ENCODE measurements at regions not wholly inside any gene's neighbourhood (a gene's known extent, or its start where the extent isn't known, plus 50 kb on each side); places are given as distances from the start of the nearest gene placed in this dataset.
"Not testable (repeated sequence)": the region's sequence is repeated elsewhere in the genome, so short reads cannot be mapped to it uniquely, and the experiment has no call there.

GRCh38 chr16:70014915-70015314, 63.8 kb downstream of the CLEC18A start:
- DNase-seq (ENCODE audit: low read depth in 2 of 2) = not testable (repeated sequence)

GRCh38 chr16:70016751-70017150, 65.6 kb downstream of the CLEC18A start:
- DNase-seq (ENCODE audit: low read depth in 2 of 2) = not testable (repeated sequence)

DNA sequence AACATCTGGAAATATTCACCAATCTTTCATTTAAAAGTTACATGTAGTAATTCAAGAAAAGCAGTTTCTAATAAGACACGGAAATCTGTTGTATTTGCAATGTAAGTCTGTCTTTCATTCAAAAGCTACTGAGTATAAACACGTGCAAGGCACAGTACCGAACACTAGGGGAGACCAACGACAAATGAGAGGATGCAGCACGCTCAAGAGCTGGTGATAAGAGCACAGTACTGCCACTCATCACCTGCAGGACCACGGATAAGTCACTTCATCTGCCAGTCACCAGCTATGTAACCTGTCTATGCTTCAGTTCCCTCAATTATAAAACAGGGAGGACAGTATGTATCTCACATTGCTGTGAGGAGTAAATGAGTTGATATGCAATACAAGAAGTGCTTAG, 67.1 kb downstream of the CLEC18A start:
- DNase-seq (ENCODE audit: low read depth in 2 of 2) = peak in 1 of 2 donors; percentile 14

DNA sequence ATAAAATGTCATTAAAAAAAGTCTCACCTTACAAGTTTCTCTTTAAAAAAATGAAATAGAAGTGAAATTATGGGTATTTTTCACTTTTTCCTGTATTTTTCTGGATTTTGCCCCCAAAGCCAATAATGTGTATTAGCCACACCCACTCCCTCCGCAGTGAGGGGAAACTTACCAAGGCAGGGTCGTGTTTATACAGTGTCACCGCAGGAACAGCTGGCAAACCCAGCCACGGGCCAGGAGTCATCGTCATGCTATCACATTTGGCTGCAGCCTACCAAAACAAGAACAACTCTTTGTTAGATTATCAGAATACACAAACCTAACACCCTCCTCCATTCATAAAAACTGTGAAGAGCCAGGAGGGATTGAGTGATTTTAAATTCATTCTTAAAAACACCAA, 72.1 kb downstream of the CLEC18A start:
- not testable (repeated sequence) for DNase-seq (ENCODE audit: low read depth in 2 of 2)

DNA sequence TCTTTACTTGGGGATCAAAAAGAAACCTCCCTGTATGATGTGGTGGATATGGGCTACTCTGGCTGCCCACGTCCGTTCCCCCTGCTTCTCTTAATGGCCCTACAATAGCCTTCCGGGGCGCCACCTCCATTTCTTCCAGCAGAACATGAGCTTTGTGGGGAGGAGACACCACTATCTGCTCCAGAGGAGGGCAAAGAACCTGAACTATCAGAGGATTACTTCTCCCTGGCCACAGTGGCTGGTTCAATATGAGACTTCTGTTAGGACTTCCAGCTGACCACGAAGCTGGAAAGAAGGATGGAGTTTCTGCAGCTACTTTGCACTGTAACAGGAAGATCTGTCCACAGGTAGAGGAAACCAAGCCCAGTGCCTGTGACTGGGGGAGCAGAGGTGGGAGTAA, 72.8 kb downstream of the CLEC18A start:
- not testable (repeated sequence) for DNase-seq (ENCODE audit: low read depth in 2 of 2)

GRCh38 chr16:70026165-70026854, 75.2 kb downstream of the CLEC18A start:
- not testable (repeated sequence) for DNase-seq (ENCODE audit: low read depth in 2 of 2)

- DNase-seq (ENCODE audit: low read depth in 2 of 2) = not testable (repeated sequence)
Measured at GRCh38 chr16:70032906-70033305, 81.2 kb upstream of the PDPR start.

- DNase-seq (ENCODE audit: low read depth in 2 of 2) = not testable (repeated sequence)
Measured at GRCh38 chr16:70037913-70038312, 76.2 kb upstream of the PDPR start.

DNA sequence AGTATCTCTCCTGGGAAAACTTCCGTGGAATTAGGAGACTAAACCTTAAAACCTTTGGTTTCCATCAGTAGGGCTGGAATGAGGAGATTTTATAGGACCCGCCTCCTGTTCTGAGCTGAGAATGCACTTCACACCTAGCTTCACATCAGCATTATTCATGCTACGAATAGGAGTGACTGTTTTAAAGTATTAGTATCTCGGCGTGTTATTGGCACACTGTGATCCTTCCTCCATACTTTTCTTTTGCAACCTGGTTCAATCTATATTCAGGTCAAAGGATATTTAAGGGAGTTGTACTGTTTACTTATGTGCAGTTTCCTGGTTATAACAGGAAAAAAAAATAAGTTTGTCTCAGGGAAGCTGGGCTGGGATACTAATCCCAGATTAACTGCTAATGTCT, 73.6 kb upstream of the PDPR start:
- DNase-seq (ENCODE audit: low read depth in 2 of 2) = not testable (repeated sequence)

DNA sequence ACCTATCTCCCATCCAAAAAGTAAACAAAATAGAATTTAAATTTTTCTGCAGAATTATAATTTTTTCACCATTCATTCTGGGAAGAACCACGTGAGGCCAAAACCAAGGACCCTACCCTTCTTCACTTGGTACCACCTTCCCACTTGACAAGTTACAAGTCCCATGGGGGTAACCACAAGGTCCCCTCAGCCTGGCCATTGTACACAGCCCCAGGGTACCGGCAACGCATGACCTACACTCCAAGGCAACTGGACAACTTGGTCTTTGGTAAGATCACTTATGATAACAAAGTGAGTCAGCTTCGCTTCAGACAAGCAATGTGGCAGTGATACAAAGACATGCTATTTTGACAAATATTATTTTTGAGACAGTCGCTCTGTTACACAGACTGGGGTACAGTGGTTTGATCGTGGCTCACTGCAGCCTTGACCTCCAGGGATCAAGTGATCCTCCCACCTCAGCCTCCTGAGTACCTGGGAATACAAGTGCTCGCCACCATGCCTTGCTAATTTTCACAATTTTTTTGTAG, 70.5 kb upstream of the PDPR start:
- DNase-seq (ENCODE audit: low read depth in 2 of 2) = not testable (repeated sequence)

DNA sequence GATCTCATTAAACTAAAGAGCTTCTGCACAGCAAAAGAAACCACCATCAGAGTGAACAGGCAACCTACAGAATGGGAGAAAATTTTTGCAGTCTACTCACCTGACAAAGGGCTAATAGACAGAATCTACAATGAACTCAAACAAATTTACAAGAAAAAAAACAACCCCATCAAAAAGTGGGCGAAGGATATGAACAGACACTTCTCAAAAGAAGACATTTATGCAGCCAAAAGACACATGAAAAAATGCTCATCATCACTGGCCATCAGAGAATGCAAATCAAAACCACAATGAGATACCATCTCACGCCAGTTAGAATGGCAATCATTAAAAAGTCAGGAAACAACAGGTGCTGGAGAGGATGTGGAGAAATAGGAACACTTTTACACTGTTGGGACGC, 67.6 kb upstream of the PDPR start:
- not testable (repeated sequence) for DNase-seq (ENCODE audit: low read depth in 2 of 2)

DNA sequence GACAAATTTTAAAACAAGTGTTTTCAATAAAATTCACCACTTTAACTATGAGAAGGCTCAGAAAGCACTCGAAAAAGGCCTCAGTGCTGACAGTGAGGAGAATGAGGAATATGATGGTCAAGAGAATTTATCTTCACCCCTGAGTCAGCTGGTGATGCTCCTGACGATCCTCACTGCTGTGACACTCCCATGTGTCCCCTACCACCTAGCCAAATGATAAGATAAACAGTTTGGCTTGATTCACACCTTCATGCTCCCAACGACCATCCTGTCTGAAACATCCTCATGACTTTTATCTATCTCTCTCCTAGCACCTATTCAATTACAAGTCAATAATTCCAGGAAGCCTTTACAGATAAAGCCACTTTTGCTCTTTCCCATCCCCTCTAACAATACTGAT, 66.0 kb upstream of the PDPR start:
- DNase-seq (ENCODE audit: low read depth in 2 of 2) = not testable (repeated sequence)

DNA sequence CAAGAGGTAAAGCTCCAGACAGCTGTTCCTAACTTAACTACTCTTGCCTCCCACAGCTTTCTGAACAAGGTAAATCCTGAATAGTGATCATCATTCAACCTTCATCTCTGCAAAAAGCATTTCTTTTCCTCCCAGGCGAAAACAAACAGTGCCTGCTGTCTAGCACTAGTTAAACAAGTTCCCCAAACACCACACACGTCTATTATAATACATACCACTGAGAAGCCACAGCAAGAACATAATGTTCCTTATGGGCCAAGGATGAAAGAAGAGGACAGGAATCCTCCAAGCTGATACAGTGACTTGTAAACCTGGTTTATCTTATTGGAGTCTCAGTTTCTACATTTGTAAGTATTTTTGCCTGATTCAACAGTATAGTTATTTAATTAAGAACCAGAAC, 56.1 kb upstream of the PDPR start:
- not testable (repeated sequence) for DNase-seq (ENCODE audit: low read depth in 2 of 2)

DNA sequence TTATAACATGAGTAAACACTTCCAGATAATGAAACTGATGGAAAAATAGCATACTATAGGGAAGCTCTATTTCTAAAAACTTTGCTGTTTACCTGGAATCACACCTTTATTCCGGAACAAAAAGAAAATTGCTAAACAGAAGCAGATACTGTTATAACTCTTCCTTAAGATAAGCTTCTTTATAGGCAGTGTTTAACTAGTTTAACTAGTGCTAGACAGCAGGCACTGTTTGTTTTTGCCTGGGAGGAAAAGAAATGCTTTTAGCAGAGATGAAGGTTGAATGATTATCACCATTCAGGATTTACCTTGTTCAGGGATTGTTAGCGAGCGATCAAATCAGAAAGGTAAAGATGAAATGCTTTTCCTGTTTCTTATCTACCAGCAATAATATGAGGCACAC, 54.7 kb upstream of the PDPR start:
- DNase-seq (ENCODE audit: low read depth in 2 of 2) = not testable (repeated sequence)

GRCh38 chr16:70060521-70061027, 53.6 kb upstream of the PDPR start:
- DNase-seq (ENCODE audit: low read depth in 2 of 2) = not testable (repeated sequence)

DNA sequence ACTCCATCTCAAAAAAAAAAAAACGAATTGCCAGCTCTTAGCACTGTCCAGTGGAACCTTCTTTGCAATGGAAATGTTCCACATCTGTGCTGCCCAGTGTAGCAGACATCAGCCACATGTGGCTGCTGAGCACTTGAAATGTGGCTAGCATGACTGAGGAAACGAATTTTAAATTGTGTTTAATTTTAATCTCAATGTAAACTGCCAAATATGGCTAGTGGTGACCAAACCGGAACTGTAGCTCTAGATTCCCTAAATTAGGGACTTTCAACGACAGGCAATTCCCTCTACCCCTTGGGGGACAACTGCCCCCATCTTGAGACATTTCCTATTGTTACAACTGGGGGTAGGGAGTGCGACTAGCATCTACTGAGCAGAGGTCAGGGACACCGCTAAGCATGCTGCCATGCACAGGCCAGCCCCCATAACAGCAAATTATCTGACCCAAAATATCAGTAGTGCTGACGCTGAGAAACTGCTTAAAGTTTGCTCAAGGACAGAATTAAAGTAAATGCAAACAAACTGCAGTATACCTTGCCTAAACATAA, 52.4 kb upstream of the PDPR start:
- not testable (repeated sequence) for DNase-seq (ENCODE audit: low read depth in 2 of 2)

DNA sequence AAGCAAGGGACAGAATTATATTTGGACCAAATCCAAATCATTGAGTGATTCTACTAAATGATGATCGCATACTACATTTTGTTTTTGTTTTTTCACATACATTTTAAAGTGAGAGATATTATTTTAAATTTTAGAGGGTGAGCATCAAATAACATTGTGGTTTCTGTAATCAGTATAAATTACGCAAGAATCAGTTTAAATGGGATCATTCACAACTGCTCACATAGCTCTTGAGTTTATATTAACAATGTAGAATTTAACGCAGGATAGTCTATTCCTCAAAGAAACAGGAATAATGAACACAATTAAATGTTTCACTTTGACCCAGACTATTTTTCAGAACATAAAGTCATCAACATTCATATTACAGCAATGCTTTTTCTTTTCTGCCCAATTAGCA, 51.2 kb upstream of the PDPR start:
- not testable (repeated sequence) for DNase-seq (ENCODE audit: low read depth in 2 of 2)

Data from stimulated activated CD4-positive, alpha-beta T cell treated with anti-CD3 and anti-CD28 coated beads, Interleukin-15, amount 100 ng/mL, for 48 hours (primary cell).